ENCODE measurements at regions not wholly inside any gene's neighbourhood (a gene's known extent, or its start where the extent isn't known, plus 50 kb on each side); places are given as distances from the start of the nearest gene placed in this dataset.

DNA sequence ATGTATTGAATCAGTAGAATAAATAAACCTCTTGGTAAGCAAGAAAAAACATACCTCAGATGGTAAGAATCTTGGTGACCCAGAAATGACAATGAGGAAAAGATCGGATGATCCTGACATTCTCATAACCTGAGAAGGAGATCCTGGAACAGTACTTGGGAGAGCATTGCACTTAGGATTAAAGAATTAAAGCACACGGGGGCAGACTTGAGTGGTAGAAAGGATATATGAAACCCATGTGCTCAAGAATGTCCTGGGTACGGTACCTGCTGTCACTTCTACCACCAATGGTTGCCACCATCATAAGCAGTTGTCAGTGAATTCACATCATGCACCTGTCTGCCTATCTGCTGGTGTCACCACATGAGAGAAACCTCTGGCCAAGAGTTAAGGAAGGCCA, 108.9 kb upstream of the GJB5 start:
- BruUV-seq (replicated peaks): no TSS peak
- dilution Hi-C loops (cut with MboI; ENCODE audit: extremely low pct_ligation_motif_present, low sequenced_read_pairs) (no loop called here), intact Hi-C loops (cut with micrococcal nuclease) (no loop called here)
- H3K27me3 ChIP-seq (ENCODE audit: control insufficient read depth in 2 of 2, insufficient read depth in 2 of 2, low read length in 2 of 2): no peaks in the 10 kb centered on the region
- H3K9me3 ChIP-seq (replicated peaks; ENCODE audit: control insufficient read depth, insufficient read depth, low read length): no peaks in the 10 kb centered on the region
- ChIA-PET POLR2A (no interaction called here), CTCF (no interaction called here)
- no peaks in the 10 kb centered on the region for H3K79me2 ChIP-seq (ENCODE audit: control insufficient read depth, insufficient read depth, low read length)
- FAIRE-seq (no peak), DNase-seq (ENCODE audit: low read depth, low spot score) (no peak)
- H3K9me1 ChIP-seq (replicated peaks; ENCODE audit: control insufficient read depth, extremely low read depth, insufficient read depth, low read length): no peaks in the 10 kb centered on the region
- H3K27ac ChIP-seq (ENCODE audit: insufficient read depth, low read depth, low read length): no peak overlapping the region
- no peak overlapping the region for H3K9ac ChIP-seq (replicated peaks; ENCODE audit: extremely low read depth, insufficient read depth, low read length)
- H3K36me3 ChIP-seq (ENCODE audit: control insufficient read depth in 2 of 2, extremely low read depth in 1 of 2, insufficient read depth in 2 of 2, low read length in 2 of 2): no peaks in the 10 kb centered on the region
- no peaks in the 10 kb centered on the region for H4K20me1 ChIP-seq (replicated peaks; ENCODE audit: control insufficient read depth, extremely low read depth, insufficient read depth, low read length)
- H3K4me1 ChIP-seq (ENCODE audit: control insufficient read depth, extremely low read depth, insufficient read depth, low read length): no peaks in the 10 kb centered on the region
- H3K4me2 ChIP-seq (ENCODE audit: insufficient read depth, low read length): no peak overlapping the region
- H3K4me3 ChIP-seq (replicated peaks in 1 of 3; ENCODE audit: insufficient read depth in 1 of 3, low read depth in 1 of 3, low read length in 3 of 3): no peak overlapping the region
- TF ChIP-seq GATA2 (IDR thresholded peaks at IDR 0.05; ENCODE audit: insufficient read depth, insufficient read length, low read depth, low read length): no peak
- no peak for TF ChIP-seq MAX (IDR thresholded peaks at IDR 0.05; ENCODE audit: insufficient read depth, insufficient read length)
- TF ChIP-seq JUN (IDR thresholded peaks at IDR 0.05; ENCODE audit: borderline replicate concordance, insufficient read depth, insufficient read length, low read depth): no peak
- TF ChIP-seq POLR2A (IDR thresholded peaks at IDR 0.05; ENCODE audit: low read depth, low read length): no peak
- TF ChIP-seq POLR2AphosphoS5 (IDR thresholded peaks at IDR 0.05; ENCODE audit: insufficient read depth, low read depth, low read length): no peak
- TF ChIP-seq MYC (IDR thresholded peaks at IDR 0.05; ENCODE audit: low read depth, low read length): no peak
- no peak for TF ChIP-seq FOS (IDR thresholded peaks at IDR 0.05; ENCODE audit: borderline replicate concordance, insufficient read depth, low read length)
- TF ChIP-seq EZH2 (IDR thresholded peaks at IDR 0.05; ENCODE audit: borderline replicate concordance, low read depth, low read length, severe bottlenecking): no peak
- TF ChIP-seq, protein P1, sequence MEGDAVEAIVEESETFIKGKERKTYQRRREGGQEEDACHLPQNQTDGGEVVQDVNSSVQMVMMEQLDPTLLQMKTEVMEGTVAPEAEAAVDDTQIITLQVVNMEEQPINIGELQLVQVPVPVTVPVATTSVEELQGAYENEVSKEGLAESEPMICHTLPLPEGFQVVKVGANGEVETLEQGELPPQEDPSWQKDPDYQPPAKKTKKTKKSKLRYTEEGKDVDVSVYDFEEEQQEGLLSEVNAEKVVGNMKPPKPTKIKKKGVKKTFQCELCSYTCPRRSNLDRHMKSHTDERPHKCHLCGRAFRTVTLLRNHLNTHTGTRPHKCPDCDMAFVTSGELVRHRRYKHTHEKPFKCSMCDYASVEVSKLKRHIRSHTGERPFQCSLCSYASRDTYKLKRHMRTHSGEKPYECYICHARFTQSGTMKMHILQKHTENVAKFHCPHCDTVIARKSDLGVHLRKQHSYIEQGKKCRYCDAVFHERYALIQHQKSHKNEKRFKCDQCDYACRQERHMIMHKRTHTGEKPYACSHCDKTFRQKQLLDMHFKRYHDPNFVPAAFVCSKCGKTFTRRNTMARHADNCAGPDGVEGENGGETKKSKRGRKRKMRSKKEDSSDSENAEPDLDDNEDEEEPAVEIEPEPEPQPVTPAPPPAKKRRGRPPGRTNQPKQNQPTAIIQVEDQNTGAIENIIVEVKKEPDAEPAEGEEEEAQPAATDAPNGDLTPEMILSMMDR (IDR thresholded peaks at IDR 0.05; ENCODE audit: extremely low read depth in 1 of 2, insufficient read depth in 1 of 2, low read depth in 1 of 2, low read length in 2 of 2): no peak
- H2AFZ ChIP-seq (ENCODE audit: low read depth, low read length): no peak overlapping the region

All from endothelial cell of umbilical vein (primary cell).